ENCODE measurements at regions not wholly inside any gene's neighbourhood (a gene's known extent, or its start where the extent isn't known, plus 50 kb on each side); places are given as distances from the start of the nearest gene placed in this dataset.

- H3K27ac ChIP-seq (ENCODE audit: low read depth in 1 of 2, low read length in 2 of 2) = no peak overlapping the region
- no peak for ATAC-seq (ENCODE audit: low FRiP score)
- no peaks in the 10 kb centered on the region for H3K36me3 ChIP-seq (ENCODE audit: control insufficient read depth in 1 of 2, insufficient read depth in 2 of 2, low read length in 1 of 2)
- H3K4me3 ChIP-seq (ENCODE audit: low read length in 2 of 2) = no peak overlapping the region
- H3K4me1 ChIP-seq (ENCODE audit: control insufficient read depth in 1 of 2, insufficient read depth in 2 of 2, low read length in 2 of 2) = no peaks in the 10 kb centered on the region
- DNase-seq = no peak
- intact Hi-C loops (cut with DNase I) = no loop called here
- WGBS, 2 donors = 68 to 73% methylated on average over 12 of the region's 12 CpGs
- H3K9me3 ChIP-seq (ENCODE audit: control insufficient read depth, low read length) = no peaks in the 10 kb centered on the region
- H3K27me3 ChIP-seq (ENCODE audit: control insufficient read depth in 1 of 2, insufficient read depth in 2 of 2, low read length in 1 of 2) = no peaks in the 10 kb centered on the region
These were observed 371.1 kb upstream of the POU3F2 start for GRCh38 chr6:98463038-98464000.

GRCh38 chr6:98467091-98467490 is 367.3 kb upstream of the POU3F2 start:
- DNase-seq = no peak
- Histone ChIP-seq H3K4me3 (ENCODE audit: low read length in 2 of 2) (no peak overlapping the region), H3K36me3 (ENCODE audit: control insufficient read depth in 1 of 2, insufficient read depth in 2 of 2, low read length in 1 of 2) (no peaks in the 10 kb centered on the region), H3K27me3 (ENCODE audit: control insufficient read depth in 1 of 2, insufficient read depth in 2 of 2, low read length in 1 of 2) (no peaks in the 10 kb centered on the region), H3K9me3 (ENCODE audit: control insufficient read depth, low read length) (peaks cover 3% of the 10 kb centered on the region), H3K27ac (ENCODE audit: low read depth in 1 of 2, low read length in 2 of 2) (no peak overlapping the region), H3K4me1 (ENCODE audit: control insufficient read depth in 1 of 2, insufficient read depth in 2 of 2, low read length in 2 of 2) (no peaks in the 10 kb centered on the region)
- ATAC-seq (ENCODE audit: low FRiP score) = no peak
- 42 to 45% methylated on average over 2 of the region's 2 CpGs for WGBS, 2 donors
- intact Hi-C loops (cut with DNase I) = no loop called here

GRCh38 chr6:98467902-98468301 is 366.5 kb upstream of the POU3F2 start:
- Histone ChIP-seq H3K4me1 (ENCODE audit: control insufficient read depth in 1 of 2, insufficient read depth in 2 of 2, low read length in 2 of 2) (no peaks in the 10 kb centered on the region), H3K9me3 (ENCODE audit: control insufficient read depth, low read length) (peaks cover 3% of the 10 kb centered on the region), H3K36me3 (ENCODE audit: control insufficient read depth in 1 of 2, insufficient read depth in 2 of 2, low read length in 1 of 2) (no peaks in the 10 kb centered on the region), H3K27ac (ENCODE audit: low read depth in 1 of 2, low read length in 2 of 2) (no peak overlapping the region), H3K27me3 (ENCODE audit: control insufficient read depth in 1 of 2, insufficient read depth in 2 of 2, low read length in 1 of 2) (no peaks in the 10 kb centered on the region), H3K4me3 (ENCODE audit: low read length in 2 of 2) (no peak overlapping the region)
- no peak for ATAC-seq (ENCODE audit: low FRiP score)
- 45 to 48% methylated on average over 3 of the region's 3 CpGs for WGBS, 2 donors
- no peak for DNase-seq
- intact Hi-C loops (cut with DNase I) = no loop called here

GRCh38 chr6:98469141-98469540 is 365.2 kb upstream of the POU3F2 start:
- 87 to 90% methylated on average over 2 of the region's 2 CpGs for WGBS, 2 donors
- H3K27ac ChIP-seq (ENCODE audit: low read depth in 1 of 2, low read length in 2 of 2) = no peak overlapping the region
- DNase-seq = no peak
- no peaks in the 10 kb centered on the region for H3K36me3 ChIP-seq (ENCODE audit: control insufficient read depth in 1 of 2, insufficient read depth in 2 of 2, low read length in 1 of 2)
- H3K27me3 ChIP-seq (ENCODE audit: control insufficient read depth in 1 of 2, insufficient read depth in 2 of 2, low read length in 1 of 2) = no peaks in the 10 kb centered on the region
- peaks cover 3% of the 10 kb centered on the region for H3K9me3 ChIP-seq (ENCODE audit: control insufficient read depth, low read length)
- H3K4me3 ChIP-seq (ENCODE audit: low read length in 2 of 2) = no peak overlapping the region
- ATAC-seq (ENCODE audit: low FRiP score) = no peak
- intact Hi-C loops (cut with DNase I) = no loop called here
- no peaks in the 10 kb centered on the region for H3K4me1 ChIP-seq (ENCODE audit: control insufficient read depth in 1 of 2, insufficient read depth in 2 of 2, low read length in 2 of 2)

GRCh38 chr6:98470821-98471220 is 363.6 kb upstream of the POU3F2 start:
- DNase-seq (no peak), ATAC-seq (ENCODE audit: low FRiP score) (no peak)
- Histone ChIP-seq H3K4me3 (ENCODE audit: low read length in 2 of 2) (no peak overlapping the region), H3K36me3 (ENCODE audit: control insufficient read depth in 1 of 2, insufficient read depth in 2 of 2, low read length in 1 of 2) (no peaks in the 10 kb centered on the region), H3K9me3 (ENCODE audit: control insufficient read depth, low read length) (peaks cover 3% of the 10 kb centered on the region), H3K27ac (ENCODE audit: low read depth in 1 of 2, low read length in 2 of 2) (no peak overlapping the region), H3K27me3 (ENCODE audit: control insufficient read depth in 1 of 2, insufficient read depth in 2 of 2, low read length in 1 of 2) (no peaks in the 10 kb centered on the region), H3K4me1 (ENCODE audit: control insufficient read depth in 1 of 2, insufficient read depth in 2 of 2, low read length in 2 of 2) (no peaks in the 10 kb centered on the region)
- intact Hi-C loops (cut with DNase I) = no loop called here
- WGBS, 2 donors = 87 to 100% methylated on average over 1 of the region's 1 CpG

GRCh38 chr6:98471444-98471843 is 362.9 kb upstream of the POU3F2 start:
- ATAC-seq (ENCODE audit: low FRiP score) (no peak), DNase-seq (no peak)
- H3K36me3 ChIP-seq (ENCODE audit: control insufficient read depth in 1 of 2, insufficient read depth in 2 of 2, low read length in 1 of 2) = no peaks in the 10 kb centered on the region
- no peaks in the 10 kb centered on the region for H3K27me3 ChIP-seq (ENCODE audit: control insufficient read depth in 1 of 2, insufficient read depth in 2 of 2, low read length in 1 of 2)
- H3K4me1 ChIP-seq (ENCODE audit: control insufficient read depth in 1 of 2, insufficient read depth in 2 of 2, low read length in 2 of 2) = no peaks in the 10 kb centered on the region
- H3K4me3 ChIP-seq (ENCODE audit: low read length in 2 of 2) = no peak overlapping the region
- intact Hi-C loops (cut with DNase I) = no loop called here
- H3K9me3 ChIP-seq (ENCODE audit: control insufficient read depth, low read length) = peaks cover 3% of the 10 kb centered on the region
- H3K27ac ChIP-seq (ENCODE audit: low read depth in 1 of 2, low read length in 2 of 2) = no peak overlapping the region

GRCh38 chr6:98477231-98477630 is 357.1 kb upstream of the POU3F2 start:
- no peaks in the 10 kb centered on the region for H3K4me1 ChIP-seq (ENCODE audit: control insufficient read depth in 1 of 2, insufficient read depth in 2 of 2, low read length in 2 of 2)
- H3K4me3 ChIP-seq (ENCODE audit: low read length in 2 of 2) = no peak overlapping the region
- DNase-seq = no peak
- H3K27ac ChIP-seq (ENCODE audit: low read depth in 1 of 2, low read length in 2 of 2) = no peak overlapping the region
- intact Hi-C loops (cut with DNase I) = no loop called here
- no peaks in the 10 kb centered on the region for H3K9me3 ChIP-seq (ENCODE audit: control insufficient read depth, low read length)
- no peaks in the 10 kb centered on the region for H3K27me3 ChIP-seq (ENCODE audit: control insufficient read depth in 1 of 2, insufficient read depth in 2 of 2, low read length in 1 of 2)
- WGBS, 2 donors = 52 to 67% methylated on average over 2 of the region's 2 CpGs
- ATAC-seq (ENCODE audit: low FRiP score) = no peak
- no peaks in the 10 kb centered on the region for H3K36me3 ChIP-seq (ENCODE audit: control insufficient read depth in 1 of 2, insufficient read depth in 2 of 2, low read length in 1 of 2)

- WGBS, 2 donors = 65 to 75% methylated on average over 6 of the region's 6 CpGs
- Histone ChIP-seq H3K27me3 (ENCODE audit: control insufficient read depth in 1 of 2, insufficient read depth in 2 of 2, low read length in 1 of 2) (no peaks in the 10 kb centered on the region), H3K4me3 (ENCODE audit: low read length in 2 of 2) (no peak overlapping the region), H3K9me3 (ENCODE audit: control insufficient read depth, low read length) (no peaks in the 10 kb centered on the region), H3K4me1 (ENCODE audit: control insufficient read depth in 1 of 2, insufficient read depth in 2 of 2, low read length in 2 of 2) (no peaks in the 10 kb centered on the region), H3K27ac (ENCODE audit: low read depth in 1 of 2, low read length in 2 of 2) (no peak overlapping the region), H3K36me3 (ENCODE audit: control insufficient read depth in 1 of 2, insufficient read depth in 2 of 2, low read length in 1 of 2) (no peaks in the 10 kb centered on the region)
- intact Hi-C loops (cut with DNase I) = no loop called here
- no peak for ATAC-seq (ENCODE audit: low FRiP score)
- no peak for DNase-seq
These were observed 349.7 kb upstream of the POU3F2 start for GRCh38 chr6:98484696-98485095.

- Histone ChIP-seq H3K27ac (ENCODE audit: low read depth in 1 of 2, low read length in 2 of 2) (no peak overlapping the region), H3K4me1 (ENCODE audit: control insufficient read depth in 1 of 2, insufficient read depth in 2 of 2, low read length in 2 of 2) (no peaks in the 10 kb centered on the region), H3K27me3 (ENCODE audit: control insufficient read depth in 1 of 2, insufficient read depth in 2 of 2, low read length in 1 of 2) (no peaks in the 10 kb centered on the region), H3K9me3 (ENCODE audit: control insufficient read depth, low read length) (no peaks in the 10 kb centered on the region), H3K4me3 (ENCODE audit: low read length in 2 of 2) (no peak overlapping the region), H3K36me3 (ENCODE audit: control insufficient read depth in 1 of 2, insufficient read depth in 2 of 2, low read length in 1 of 2) (no peaks in the 10 kb centered on the region)
- intact Hi-C loops (cut with DNase I) = no loop called here
- DNase-seq = no peak
- no peak for ATAC-seq (ENCODE audit: low FRiP score)
These were observed 348.8 kb upstream of the POU3F2 start for GRCh38 chr6:98485593-98485992.

All from aorta (tissue), 5 donors.